SU-DHL-6 (cell line): ENCODE measurements at regions not wholly inside any gene's neighbourhood (a gene's known extent, or its start where the extent isn't known, plus 50 kb on each side); places are given as distances from the start of the nearest gene placed in this dataset.

Experiments used
- H2AFZ ChIP-seq: fragments of 200-600 bp; sonication (generic); 2 replicates; pipeline ENCODE4 v1.6.1; 2014; ENCODE audit warnings: low read depth, mild to moderate bottlenecking, moderate library complexity, mixed read lengths, antibody characterized with exemption, low read length; ENCODE audit not compliant: severe bottlenecking
- H3F3A ChIP-seq: fragments of 200-600 bp; shearing (Covaris generic); 2 replicates; pipeline ENCODE4 v1.6.0; 2016; ENCODE audit warnings: antibody characterized with exemption, mild to moderate bottlenecking; ENCODE audit not compliant: insufficient read depth
- H3K27ac ChIP-seq: fragments of 200-600 bp; sonication (generic); 2 replicates; pipeline ENCODE4 v1.5.1; 2016; ENCODE audit warnings: low read depth, mild to moderate bottlenecking, low read length, moderate library complexity, mixed read lengths
- H3K27me3 ChIP-seq: fragments of 200-600 bp; sonication (generic), shearing (Covaris generic); 2 replicates; pipeline ENCODE4 v1.6.0; 2014; ENCODE audit warnings: mild to moderate bottlenecking, low read length
- H3K36me3 ChIP-seq: fragments of 200-600 bp; sonication (generic); 2 replicates; pipeline ENCODE4 v1.6.1; 2014; ENCODE audit warnings: mild to moderate bottlenecking, low read length, mixed read lengths
- H3K4me2 ChIP-seq: fragments of 300-600, 200-600 bp; shearing (Covaris generic), sonication (generic); 2 replicates; pipeline ENCODE4 v1.6.0; 2014; ENCODE audit warnings: low read length, low read depth, mild to moderate bottlenecking; ENCODE audit not compliant: poor library complexity, severe bottlenecking
- H3K4me3 ChIP-seq: fragments of 200-600 bp; sonication (generic); 2 replicates; pipeline ENCODE4 v1.5.1; 2014; ENCODE audit warnings: antibody characterized with exemption, low read length, mild to moderate bottlenecking, mixed read lengths; ENCODE audit not compliant: insufficient read depth, poor library complexity, severe bottlenecking
- H3K79me2 ChIP-seq: fragments of 200-600 bp; sonication (generic); 2 replicates; pipeline ENCODE4 v1.6.1; 2014; ENCODE audit warnings: mild to moderate bottlenecking, low read length, moderate library complexity; ENCODE audit not compliant: insufficient read depth
- H3K9ac ChIP-seq: fragments of 200-600 bp; sonication (generic); 2 replicates; pipeline ENCODE4 v1.7.0; 2014; ENCODE audit warnings: mild to moderate bottlenecking, low read length
- H3K9me2 ChIP-seq: fragments of 200-600 bp; sonication (generic); replicated peaks from 2 replicates; pipeline ENCODE4 v1.6.1; 2014; ENCODE audit warnings: low read length; ENCODE audit not compliant: insufficient read depth
- H3K9me3 ChIP-seq: fragments of 200-600 bp; sonication (generic); 2 replicates; pipeline ENCODE4 v1.6.1; 2014; ENCODE audit warnings: low read length, mixed read lengths; ENCODE audit not compliant: insufficient read depth
- H4K20me1 ChIP-seq: fragments of 200-600 bp; sonication (generic); 2 replicates; pipeline ENCODE4 v1.6.1; 2014; ENCODE audit warnings: low read depth, mild to moderate bottlenecking, antibody characterized with exemption, low read length, moderate library complexity, mixed read lengths
- EZH2phosphoT487 ChIP-seq: fragments of 200-600 bp; sonication (generic), shearing (Covaris generic); conservative IDR thresholded peaks from 2 replicates; pipeline ENCODE4 v1.6.1; 2018; ENCODE audit warnings: mild to moderate bottlenecking, antibody characterized with exemption, low read length, moderate library complexity, mixed read lengths
- TF ChIP-seq, protein P1 (sequence below): fragments of 200-600 bp; sonication (generic); IDR thresholded peaks from one replicate; pipeline ENCODE4 v1.5.1; 2017; ENCODE audit warnings: antibody characterized with exemption, mild to moderate bottlenecking, low read length, moderate library complexity; ENCODE audit not compliant: insufficient read depth, poor library complexity, severe bottlenecking

GRCh38 chr5:3661755-3662296, 66.2 kb downstream of the IRX1 start:
- Histone ChIP-seq H4K20me1 (no peaks in the 10 kb centered on the region), H3K9ac (no peak overlapping the region), H3F3A (no peaks in the 10 kb centered on the region), H3K27ac (no peak overlapping the region), H3K9me3 (no peaks in the 10 kb centered on the region), H3K4me2 (no peak overlapping the region), H3K9me2 (no peaks in the 10 kb centered on the region), H2AFZ (no peak overlapping the region), H3K36me3 (no peaks in the 10 kb centered on the region), H3K27me3 (no peaks in the 10 kb centered on the region), H3K4me3 (no peak overlapping the region), H3K79me2 (no peaks in the 10 kb centered on the region)
- TF ChIP-seq, protein P1, sequence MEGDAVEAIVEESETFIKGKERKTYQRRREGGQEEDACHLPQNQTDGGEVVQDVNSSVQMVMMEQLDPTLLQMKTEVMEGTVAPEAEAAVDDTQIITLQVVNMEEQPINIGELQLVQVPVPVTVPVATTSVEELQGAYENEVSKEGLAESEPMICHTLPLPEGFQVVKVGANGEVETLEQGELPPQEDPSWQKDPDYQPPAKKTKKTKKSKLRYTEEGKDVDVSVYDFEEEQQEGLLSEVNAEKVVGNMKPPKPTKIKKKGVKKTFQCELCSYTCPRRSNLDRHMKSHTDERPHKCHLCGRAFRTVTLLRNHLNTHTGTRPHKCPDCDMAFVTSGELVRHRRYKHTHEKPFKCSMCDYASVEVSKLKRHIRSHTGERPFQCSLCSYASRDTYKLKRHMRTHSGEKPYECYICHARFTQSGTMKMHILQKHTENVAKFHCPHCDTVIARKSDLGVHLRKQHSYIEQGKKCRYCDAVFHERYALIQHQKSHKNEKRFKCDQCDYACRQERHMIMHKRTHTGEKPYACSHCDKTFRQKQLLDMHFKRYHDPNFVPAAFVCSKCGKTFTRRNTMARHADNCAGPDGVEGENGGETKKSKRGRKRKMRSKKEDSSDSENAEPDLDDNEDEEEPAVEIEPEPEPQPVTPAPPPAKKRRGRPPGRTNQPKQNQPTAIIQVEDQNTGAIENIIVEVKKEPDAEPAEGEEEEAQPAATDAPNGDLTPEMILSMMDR, result no peak
- TF ChIP-seq EZH2phosphoT487, result no peak

DNA sequence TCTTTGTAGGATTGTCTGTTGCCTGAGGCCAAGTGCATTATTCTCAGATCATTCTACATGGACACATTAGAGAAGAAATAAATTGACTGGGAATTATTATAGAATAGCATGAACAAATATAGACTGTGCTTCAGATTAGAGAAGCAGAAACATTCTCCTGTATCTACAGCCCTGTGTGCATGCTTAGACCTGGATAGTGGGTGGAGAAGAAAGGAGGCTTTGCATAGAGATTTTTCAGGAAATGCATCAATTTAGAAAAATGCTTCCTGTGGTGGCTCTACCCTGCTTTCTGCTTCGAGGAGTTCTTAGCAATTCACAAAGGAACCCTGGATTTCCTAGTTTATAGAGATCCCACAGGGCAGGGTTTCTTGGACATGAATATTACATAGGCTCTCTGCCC, 66.7 kb downstream of the IRX1 start:
- Histone ChIP-seq H3K36me3 (no peaks in the 10 kb centered on the region), H4K20me1 (no peaks in the 10 kb centered on the region), H3K9me3 (no peaks in the 10 kb centered on the region), H3F3A (no peaks in the 10 kb centered on the region), H3K4me3 (no peak overlapping the region), H2AFZ (no peak overlapping the region), H3K27ac (no peak overlapping the region), H3K79me2 (no peaks in the 10 kb centered on the region), H3K9me2 (no peaks in the 10 kb centered on the region), H3K4me2 (no peak overlapping the region), H3K27me3 (no peaks in the 10 kb centered on the region), H3K9ac (no peak overlapping the region)
- no peak for TF ChIP-seq EZH2phosphoT487
- TF ChIP-seq, protein P1, result no peak

DNA sequence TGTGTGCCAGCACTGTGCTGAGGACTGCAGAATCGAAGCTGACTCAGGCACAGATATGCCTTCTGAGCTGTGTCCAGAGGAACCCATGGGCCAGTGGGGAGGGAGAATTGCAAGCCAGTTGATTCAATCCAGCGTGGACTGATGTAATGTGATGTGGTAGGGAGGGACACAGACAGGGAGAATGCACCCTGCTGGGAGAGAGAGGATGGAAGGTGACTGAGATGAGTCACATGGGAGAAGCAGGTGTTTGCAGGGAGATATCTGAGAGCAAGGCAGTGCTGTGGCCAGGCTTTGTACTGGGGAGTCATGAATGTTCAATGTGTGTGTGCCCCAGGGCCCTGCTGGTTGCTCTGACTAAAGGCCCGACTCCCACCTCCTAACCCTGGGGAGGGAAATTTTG, 75.7 kb downstream of the IRX1 start:
- H3K27me3 ChIP-seq, result no peaks in the 10 kb centered on the region
- no peaks in the 10 kb centered on the region for H3K79me2 ChIP-seq
- H3K27ac ChIP-seq, result no peak overlapping the region
- H3F3A ChIP-seq, result no peaks in the 10 kb centered on the region
- no peaks in the 10 kb centered on the region for H3K9me3 ChIP-seq
- no peak overlapping the region for H3K9ac ChIP-seq
- no peak overlapping the region for H3K4me2 ChIP-seq
- H3K4me3 ChIP-seq, result no peak overlapping the region
- TF ChIP-seq, protein P1, result no peak
- TF ChIP-seq EZH2phosphoT487, result no peak
- no peak overlapping the region for H2AFZ ChIP-seq
- no peaks in the 10 kb centered on the region for H3K36me3 ChIP-seq
- H3K9me2 ChIP-seq, result no peaks in the 10 kb centered on the region
- no peaks in the 10 kb centered on the region for H4K20me1 ChIP-seq
